Suppressor macrophage treated with lipopolysaccharide for 4 hours (primary cell): ENCODE measurements at regions not wholly inside any gene's neighbourhood (a gene's known extent, or its start where the extent isn't known, plus 50 kb on each side); places are given as distances from the start of the nearest gene placed in this dataset.
"Not testable (repeated sequence)": the region's sequence is repeated elsewhere in the genome, so short reads cannot be mapped to it uniquely, and the experiment has no call there.

Experiments used
- DNase-seq: peaks from one replicate; pipeline ENCODE4 v3.0.0-alpha.2; 2020

DNA sequence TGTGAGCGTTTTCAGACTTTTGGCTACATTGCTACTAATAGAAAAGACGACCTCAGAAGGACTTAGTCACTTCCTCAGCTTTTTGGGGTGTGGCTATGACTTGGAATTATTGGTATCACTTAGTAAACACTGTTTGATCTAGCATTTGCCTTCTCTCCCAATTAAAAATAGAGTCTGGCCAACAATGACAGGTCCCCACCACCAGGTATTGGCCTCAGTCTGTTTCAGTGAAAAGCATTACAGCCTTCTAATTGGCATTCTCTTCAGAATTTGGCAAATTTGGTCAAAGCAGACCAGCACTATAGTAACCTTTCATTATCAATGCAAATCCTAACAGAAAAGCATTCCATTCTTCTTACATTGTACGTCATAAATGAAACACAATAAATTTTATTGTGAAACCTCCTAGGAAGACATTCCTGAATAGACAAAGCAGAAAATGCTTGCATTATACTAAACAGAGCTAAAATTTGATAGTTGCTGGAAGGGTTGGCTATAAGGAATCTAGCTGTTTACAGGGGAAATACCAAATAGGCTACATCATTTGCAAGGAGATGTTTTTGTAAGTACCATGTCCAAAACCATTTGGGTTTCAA lies 613.9 kb downstream of the IRS1 start:
- no peak for DNase-seq

DNA sequence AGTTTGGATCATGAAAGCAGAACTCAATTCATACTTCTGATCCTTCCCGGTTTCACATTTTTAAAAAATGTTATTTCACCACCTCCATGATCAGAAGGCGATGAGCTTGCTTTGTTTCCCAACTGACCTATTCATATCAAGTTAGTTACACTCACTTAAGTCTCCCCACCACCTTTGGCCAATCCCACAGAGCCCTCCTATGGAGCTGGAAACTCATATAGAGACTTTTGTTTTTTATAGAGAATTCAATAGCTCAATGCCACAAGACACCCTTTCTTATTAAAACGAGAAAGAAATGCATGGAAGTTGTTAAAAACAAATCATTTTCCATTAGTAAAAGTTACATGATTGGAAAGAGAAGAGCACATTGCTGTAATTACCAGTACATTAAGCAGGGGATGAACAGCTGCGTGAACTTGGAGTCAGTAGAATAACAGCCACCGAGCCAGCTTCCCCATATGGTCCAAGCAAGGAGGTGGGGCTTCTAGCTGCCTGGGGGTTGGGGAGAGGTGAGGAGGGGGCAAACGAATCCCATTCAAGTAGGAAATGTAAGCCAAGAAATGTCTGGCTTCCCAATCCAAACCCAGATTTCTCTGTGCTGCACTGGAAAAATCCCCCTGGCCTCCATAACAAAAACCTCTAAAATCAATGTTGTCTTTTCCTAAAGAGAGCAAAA lies 614.5 kb downstream of the IRS1 start:
- peak; percentile 9 for DNase-seq

DNA sequence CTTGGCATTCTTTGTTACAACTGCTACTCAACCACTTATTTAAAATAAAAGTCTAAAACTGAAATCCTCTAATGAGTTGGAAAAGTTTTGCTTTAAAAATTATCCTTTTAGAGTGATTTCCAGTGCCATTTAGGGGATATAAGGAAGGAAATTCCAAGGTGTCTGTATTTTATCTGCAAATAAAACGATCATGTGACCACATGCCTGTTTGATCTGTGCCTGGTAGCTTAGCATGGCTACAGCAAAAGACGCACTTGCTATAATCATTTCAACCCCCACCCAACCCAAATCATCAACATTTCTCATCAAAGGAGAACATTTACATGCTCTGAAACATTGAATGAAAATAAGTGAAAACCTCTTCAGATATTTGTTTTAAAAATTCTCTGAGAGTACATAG lies 615.1 kb downstream of the IRS1 start:
- DNase-seq, result no peak

DNA sequence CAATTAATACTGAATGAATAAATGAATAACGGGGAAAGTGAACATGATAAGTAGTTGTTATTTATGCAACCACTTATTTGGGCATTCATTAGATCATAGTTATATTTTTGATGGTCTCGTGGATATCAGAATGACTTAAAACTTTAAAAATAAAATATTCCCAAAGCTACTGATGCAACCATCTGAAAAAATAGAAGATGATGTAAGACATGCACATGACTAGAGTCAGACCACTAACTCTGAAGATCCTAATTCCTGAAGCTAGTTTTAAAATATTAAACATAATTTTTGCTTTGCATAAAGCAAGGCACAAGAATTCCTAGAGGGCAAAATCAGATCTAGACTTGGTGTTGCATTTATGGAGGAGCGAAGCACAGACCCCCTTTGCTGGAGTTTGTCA lies 616.1 kb downstream of the IRS1 start:
- no peak for DNase-seq

DNA sequence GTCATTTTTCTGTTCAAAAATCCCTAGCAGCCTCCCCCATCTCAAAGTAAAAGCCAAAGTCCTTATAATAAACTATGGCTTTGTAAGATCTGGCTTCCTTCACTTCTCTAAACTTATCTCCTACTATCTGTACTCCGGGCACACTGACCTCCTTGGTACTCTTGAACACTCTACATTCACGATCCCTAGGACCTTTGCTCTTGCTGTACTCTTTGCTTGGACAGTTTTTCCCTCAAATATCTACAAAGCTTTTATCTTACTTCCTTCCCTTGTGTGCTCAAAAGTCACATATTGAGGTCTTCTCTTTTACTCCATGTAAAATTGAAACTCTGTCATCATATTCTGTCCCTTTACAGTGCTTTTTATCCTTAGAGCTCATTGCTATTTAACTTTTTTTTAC lies 616.6 kb downstream of the IRS1 start:
- no peak for DNase-seq

DNA sequence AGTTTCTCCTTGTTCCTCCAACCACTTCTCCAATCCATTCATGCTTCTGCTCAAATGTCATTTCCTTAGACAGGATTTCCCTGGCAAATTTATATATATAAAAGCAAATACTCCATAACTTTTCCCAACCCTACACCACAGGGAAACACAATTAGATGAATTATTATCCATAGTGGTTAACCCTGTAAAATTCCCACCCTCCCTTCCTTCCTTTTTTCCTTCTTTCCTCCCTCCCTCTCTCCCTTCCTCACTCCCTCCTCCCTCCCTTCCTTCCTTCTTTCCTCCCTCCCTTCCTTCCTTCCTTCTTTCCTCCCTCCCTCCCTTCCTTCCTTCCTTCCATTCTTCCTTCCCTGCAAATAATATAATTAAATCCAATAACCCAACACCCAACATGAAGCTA lies 617.7 kb downstream of the IRS1 start:
- no peak for DNase-seq

DNA sequence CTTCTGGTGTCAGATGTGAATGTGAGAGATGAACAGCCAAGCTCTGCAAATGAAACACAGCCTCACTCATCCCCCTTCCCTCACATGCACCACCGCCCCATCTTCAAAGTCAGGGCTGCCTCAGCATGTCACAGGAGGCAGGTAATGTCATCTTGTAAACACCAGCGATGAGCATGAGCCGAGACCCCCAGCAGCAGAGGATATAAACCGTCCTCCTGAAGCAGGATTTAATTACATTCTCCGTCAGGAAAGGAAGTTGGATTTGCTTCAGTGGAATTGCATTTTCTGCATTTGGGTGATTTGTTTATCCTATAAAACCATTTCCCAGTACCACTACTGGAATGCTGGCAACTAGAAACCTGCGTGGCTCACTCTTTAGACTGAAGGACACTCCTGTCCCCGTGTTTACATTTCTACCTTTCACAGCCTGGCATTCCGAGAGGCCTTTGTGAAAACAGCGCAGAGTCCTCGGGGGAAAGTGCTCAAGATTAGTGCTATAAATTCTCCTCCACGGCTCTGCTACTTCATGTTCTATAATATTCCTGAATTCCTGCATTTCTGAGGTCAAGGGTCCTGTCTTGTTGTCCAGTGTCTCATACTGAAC lies 619.2 kb downstream of the IRS1 start:
- no peak for DNase-seq

DNA sequence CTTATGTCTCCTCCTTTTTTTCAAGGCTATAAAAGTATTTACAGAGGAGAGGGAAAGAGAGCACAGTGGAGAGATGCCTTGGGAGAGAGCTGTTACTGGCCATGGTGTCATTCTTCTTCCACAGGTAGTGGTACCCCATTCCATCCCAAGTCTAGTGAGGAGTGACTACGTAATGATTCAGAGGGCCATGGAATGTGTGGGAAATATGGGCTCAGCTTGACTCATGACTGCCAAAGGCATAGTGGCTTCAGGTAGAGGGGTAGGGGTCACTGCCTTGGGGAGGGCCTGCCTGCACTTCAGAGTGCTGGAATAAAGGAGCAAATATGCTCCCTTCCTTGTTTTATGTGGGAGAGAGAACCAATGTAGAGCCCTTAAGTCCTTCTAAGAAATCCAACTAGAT lies 620.6 kb downstream of the IRS1 start:
- DNase-seq, result no peak

DNA sequence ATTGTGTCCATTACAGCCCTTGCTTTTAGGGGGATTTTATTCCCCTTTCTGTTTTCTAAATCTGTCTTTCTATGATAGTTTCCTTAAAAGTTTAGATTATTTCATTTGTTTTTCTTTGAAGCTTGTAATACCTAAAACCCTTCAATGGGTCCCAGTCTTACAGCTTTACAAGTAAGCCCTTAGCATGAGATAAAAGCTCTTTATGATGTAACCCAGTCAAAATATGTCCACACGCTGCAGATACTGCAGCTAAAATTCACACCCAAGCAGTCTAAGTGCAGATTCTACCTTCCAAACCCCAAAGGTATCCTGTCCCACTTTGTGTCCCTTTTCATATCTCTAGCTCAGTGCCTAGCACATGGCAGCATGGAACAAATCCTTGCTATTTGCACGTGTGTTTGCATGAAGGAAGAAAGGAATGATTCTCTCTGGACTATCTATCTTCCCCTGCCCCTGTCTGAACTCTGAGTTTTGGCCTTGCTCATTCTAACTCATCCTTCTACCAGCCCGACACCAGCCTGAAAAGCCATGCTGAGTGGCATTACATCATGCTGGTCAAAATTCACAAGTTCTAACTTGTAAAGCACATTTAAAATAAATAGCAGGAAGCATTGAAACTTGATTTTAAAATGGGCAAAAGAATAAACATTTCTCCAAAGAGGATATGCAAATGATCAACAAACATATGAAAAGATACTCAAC lies 623.2 kb downstream of the IRS1 start:
- no peak for DNase-seq

DNA sequence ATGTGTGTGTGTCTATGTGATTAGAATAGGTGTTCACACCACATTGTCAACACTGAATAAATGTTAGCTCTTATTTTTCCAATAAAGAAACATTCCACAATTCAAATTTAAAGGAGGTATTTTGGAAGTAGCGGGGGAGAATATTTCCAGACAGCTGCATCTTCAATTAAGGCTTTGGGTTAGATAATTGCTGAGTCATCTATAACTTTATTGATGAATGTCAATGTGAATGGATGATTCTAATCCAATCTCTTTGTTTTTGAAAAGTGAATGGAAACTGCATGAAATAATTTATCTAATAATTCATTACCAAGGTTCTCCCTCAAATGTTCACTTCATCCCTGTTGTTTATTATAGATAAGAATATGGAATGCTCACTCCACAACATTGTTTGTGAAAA lies 625.2 kb downstream of the IRS1 start:
- no peak for DNase-seq

DNA sequence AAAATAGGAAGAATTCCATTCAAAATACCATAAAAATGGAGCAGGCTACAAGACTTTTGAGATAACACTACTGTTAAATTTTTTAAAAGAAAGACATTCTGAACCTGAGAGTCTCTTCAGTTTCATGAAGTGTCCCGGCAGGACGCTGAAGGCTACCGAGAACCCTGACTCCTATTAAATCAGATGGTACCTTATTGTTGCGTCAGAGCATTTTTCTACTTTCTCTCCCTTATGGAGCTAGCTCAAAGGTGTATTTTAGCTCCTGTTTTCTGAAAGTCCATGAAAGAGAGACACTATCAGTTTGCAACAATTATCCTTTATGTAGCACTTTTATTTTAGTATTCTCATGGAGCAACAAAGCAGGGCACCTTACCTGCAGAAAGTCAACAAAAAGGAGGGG lies 626.7 kb downstream of the IRS1 start:
- DNase-seq, result no peak

DNA sequence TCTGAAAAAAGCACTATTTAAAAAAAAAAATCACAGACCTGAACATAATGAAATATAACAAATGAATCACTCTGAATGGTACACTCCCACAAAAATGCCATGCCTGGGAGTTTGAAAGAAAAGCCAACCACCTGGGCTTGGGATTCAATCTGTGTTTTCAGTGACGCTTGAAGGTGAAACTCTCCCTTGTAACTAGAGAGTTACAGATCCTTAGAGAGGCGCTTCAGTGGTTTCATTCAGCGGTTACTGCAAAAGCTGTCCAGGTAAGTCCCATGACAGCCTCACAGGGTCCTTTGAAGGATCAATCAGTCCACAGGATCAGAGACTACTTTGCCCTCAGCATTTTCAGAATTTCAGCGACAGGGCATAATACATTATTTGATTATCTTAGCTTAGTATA lies 627.3 kb downstream of the IRS1 start:
- DNase-seq, result no peak

DNA sequence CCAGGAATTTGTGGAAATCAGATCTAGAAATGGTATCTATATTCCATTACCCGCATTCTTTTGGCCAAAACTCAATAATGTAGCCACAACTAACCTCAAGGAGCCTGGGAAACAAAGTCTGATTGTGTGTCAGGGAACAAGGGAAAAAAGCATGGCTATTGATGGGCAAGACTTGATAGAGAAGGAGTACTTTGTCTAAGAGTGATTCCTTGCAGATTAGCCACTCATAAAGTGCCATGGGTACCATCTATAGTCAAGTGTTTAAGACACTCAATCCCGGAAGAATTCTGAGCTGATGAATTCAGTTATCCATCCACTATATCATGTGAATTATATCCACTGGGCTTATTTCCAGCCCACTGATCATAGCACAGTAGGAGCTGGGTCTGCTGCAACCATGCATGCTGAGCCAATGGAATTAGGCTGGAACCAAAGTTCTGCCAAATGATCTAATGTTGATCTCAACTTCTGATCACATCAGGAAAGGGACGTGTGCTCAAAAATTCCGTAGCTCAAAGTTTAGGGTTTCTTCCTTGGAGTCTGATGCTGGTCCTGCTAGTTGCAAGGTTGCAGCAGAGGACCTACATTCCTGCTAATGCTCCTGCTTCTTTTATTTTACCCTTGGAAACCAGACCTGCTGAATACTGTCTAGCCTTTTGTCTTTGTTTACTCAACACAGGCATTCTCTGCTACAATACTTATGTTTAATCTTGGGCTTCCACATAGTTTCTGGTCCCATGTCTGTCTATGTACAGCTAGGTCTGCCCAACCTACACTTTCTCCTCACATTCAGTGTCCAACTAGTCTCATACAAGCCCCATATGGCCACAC lies 629.7 kb downstream of the IRS1 start:
- no peak for DNase-seq

DNA sequence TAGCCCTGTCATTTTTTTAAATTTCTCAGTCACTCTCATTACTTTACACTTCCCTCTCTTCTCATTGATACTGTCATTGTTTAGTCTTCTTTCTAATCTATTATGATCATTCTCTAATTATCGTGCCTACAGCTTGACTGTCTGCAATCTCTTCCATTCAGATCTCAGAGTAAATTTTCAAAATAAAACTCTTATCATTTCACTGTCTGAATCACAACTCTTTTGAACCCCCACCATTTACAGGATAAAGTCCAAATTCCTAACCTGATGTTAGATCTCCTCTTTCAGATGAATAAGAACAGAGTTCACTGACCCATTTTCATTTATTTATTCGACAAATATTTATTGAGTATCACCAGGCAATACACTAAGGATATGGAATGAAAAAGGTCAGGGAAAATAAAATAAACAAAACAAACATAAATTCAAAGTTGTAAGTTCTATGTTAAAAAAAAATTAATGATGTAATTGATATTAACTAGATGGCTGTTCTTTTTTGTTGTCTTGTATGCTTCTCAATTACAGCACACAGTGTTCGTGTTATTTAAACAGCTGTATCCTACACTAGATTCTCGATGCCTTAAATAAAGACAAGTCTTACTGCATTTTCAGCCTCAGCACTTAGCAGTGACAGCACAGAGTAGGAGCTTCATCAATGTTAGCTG lies 631.0 kb downstream of the IRS1 start:
- DNase-seq, result no peak

DNA sequence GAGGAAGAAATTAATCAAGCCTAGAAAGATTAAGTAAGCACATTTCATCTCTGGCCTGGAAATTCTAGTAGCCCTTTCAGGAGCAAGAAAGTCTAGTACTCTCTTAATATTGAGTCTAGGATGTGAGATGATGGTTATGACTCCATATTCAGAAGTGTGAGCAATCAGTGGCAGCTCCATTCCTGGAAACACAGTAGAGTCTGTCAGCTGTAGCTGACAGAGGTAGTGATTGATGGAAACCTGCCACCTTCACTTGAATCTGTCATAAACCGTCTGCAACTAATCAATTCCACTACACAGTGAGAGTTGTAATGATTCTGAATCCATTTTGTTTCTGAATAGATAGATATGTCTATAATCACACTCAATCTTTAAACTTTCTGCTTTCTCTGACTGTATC lies 635.1 kb downstream of the IRS1 start:
- DNase-seq, result no peak

DNA sequence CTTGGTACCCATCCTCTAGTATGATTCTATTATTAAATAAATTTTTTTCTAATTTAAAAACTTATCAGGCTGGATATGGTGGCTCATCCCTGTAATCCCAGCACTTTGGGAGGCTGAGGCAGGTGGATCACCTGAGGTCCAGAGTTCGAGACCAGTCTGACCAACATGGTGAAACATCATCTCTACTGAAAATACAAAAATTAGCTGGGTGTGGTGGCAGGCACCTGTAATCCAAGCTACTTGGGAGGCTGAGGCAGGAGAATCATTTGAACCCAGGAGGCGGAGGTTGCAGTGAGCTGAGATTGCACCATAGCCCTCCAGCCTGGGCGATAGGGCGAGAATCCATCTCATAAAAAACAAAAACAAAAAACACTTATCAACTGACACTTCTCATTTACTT lies 639.0 kb downstream of the IRS1 start:
- DNase-seq, result not testable (repeated sequence)

DNA sequence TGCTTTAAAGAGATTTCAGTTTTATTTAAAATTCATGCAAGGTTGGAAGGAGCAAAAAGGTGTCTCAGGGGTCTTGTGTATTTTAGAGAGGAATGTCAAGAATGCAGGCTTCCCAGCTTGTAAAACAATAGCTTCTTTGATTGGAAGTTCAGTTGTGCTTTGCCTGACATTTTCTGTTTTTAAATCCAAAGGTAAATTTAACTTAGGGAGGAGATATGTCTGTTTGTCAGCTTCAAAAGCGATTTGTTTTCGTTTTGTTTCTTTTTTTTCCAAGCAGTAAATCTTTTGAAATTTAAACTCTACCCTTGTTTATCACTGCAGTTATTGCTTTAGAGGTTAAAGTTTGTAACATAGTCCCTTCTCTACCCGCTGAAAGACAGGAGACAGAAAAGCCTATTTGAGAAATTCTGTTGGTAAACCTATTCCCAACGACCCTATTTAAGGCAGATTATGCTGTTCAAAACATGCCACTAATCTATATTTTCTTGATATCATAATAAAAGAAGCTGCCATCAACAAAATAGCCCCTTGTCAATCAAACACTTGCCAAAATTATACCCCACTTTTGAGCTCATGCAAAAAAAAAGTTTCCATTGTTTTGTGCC lies 639.6 kb downstream of the IRS1 start:
- DNase-seq, result no peak

DNA sequence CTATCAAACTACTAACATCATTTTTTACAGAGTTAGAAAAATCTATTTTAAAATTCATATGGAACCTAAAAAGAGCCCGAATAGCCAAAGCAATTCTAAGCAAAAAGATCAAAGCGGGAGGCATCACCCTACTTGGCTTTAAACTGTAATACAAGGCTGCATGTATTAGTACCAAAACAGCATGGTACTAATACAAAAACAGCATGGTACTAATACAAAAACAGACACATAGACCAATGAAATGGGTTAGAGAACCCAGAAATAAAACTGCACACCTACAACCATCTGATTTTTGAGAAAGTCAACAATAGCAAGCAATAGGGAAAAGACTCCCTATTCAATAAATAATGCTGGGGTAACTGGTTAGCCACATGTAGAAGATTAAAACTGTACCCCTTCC lies 640.7 kb downstream of the IRS1 start:
- no peak for DNase-seq

DNA sequence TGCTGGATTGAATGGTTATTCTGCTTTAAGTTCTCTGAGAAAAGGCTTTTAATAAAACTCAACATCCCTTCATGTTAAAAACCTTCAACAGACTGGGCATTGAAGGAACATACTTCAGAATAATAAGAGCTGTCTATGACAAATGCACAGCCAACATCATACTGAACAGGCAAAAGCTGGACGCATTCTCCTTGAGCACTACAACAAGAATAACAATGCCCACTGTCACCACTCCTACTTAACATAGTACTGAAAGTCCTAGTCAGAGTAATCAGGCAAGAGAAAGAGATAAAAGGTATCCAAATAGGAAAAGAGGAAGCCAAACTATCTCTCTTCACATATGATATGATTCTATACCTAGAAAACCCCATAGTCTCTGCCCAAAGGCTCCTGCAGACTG lies 641.4 kb downstream of the IRS1 start:
- no peak for DNase-seq

DNA sequence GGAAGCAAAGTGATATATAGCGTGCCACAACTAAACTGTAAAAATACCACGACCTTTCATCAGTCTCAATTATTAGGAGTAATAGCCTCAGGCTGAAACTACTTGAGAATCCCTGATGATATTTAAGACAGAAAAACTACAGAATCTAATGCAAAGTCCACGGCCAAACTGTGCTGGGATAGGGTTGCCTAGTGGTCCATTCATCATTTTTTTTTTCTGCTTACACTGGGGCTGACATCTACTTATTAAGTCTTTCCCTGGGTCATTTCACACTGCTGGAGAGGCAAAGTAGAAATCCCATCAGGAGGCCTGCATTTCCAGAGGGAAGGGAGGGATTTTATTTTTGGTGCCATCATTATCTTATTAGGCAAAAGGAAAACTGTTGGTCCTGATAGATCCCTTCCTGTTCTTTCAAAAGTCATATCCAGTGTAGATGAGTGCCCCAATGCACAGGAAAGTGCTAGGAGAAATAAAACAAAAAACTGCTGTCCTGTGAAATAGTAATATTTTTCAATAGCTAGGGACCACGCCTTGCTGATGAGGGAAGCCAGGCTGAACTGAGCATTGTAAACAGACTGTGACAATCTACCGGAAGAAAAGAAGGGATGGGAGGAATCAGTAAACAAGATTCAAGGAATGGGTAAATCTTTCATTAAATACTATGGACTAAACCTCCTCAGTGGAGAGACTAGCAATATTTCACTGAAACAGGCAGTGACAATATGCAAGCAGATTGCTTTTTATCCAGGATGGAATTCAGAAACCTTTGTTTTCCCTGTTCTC lies 644.3 kb downstream of the IRS1 start:
- DNase-seq, result no peak

DNA sequence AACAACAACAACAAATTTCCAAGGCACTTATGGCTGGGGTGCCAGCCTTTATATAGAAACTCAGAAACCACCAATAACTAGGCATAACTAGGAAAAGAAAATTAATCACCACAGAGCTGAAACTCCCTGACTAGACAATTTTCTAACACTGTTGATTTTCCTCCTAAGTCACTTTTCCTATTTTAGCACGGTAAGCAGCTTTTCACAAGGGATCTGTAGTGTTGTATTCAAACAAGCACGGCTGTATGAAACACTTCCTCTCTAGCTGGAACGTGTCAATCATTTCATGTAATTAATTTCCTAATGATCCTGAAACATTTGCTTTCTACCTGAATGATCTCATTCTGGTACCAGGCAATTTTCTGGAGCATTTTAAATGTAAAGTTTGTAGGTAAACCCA lies 645.0 kb downstream of the IRS1 start:
- DNase-seq, result no peak
